Adrenal gland (tissue), 9 donors: ENCODE measurements at regions not wholly inside any gene's neighbourhood (a gene's known extent, or its start where the extent isn't known, plus 50 kb on each side); places are given as distances from the start of the nearest gene placed in this dataset.

ENCODE experiments used
- DNase-seq, 7 donors: peaks; one replicate each; pipeline ENCODE4 v3.0.0-alpha.2; 2019 to 2020
- H3K27ac ChIP-seq, 5 donors: fragments of 200-600 bp; sonication (generic) in 4 of 5; 1 replicate in 3 of 5; 2 replicates in 2 of 5; pipeline versions ENCODE4 v1.5.1 to v1.8.0; 2016 to 2020; ENCODE audit warnings: mild to moderate bottlenecking in 1 of 5
- H3K27me3 ChIP-seq: fragments of 200-600 bp; 2 replicates; pipeline ENCODE4 v1.8.0; 2021
- H3K36me3 ChIP-seq, 2 donors: fragments of 200-600 bp; replicated peaks in 1 of 2; 1 replicate in 1 of 2; 2 replicates in 1 of 2; pipeline versions ENCODE4 v1.5.1 to v1.8.0; 2018 to 2022
- H3K4me1 ChIP-seq, 2 donors: fragments of 200-600 bp; replicated peaks in 1 of 2; 1 replicate in 1 of 2; 2 replicates in 1 of 2; pipeline versions ENCODE4 v1.5.1 to v1.8.0; 2018 to 2021
- H3K4me3 ChIP-seq, 4 donors: fragments of 200-600 bp; sonication (generic) in 3 of 4; one replicate each; pipeline ENCODE4 v1.5.1; 2016 to 2018
- H3K9me3 ChIP-seq, 3 donors: fragments of 200-600 bp; sonication (generic) in 1 of 3; replicated peaks in 1 of 3; 1 replicate in 2 of 3; 2 replicates in 1 of 3; pipeline versions ENCODE4 v1.5.1 to v1.8.0; 2016 to 2021
- POLR2A ChIP-seq, 2 donors: fragments of 450-650 bp; IDR thresholded peaks; one replicate each; pipeline ENCODE4 v1.6.1; 2017; ENCODE audit warnings: antibody characterized with exemption in 2 of 2, mild to moderate bottlenecking in 2 of 2, moderate library complexity in 1 of 2
- WGBS, 4 donors: extraction: QIAGEN DNeasy Blood & Tissue Kit in 2 of 4; methylation state at CpG; one replicate each; pipeline versions ENCODE4 v1.1.5 to v1.1.7; 2013 to 2017; 5-methylcytosine and 5-hydroxymethylcytosine counted together
- intact Hi-C, 2 donors: fragments of 100-400 bp; cut with DNase I; formaldehyde crosslinking; loops; one replicate each; pipeline versions ENCODE4 v1.14.1 to v1.15.0; 2022 to 2023
- TF ChIP-seq, protein P1 (sequence below), 6 experiments: fragments of 450-650 bp in 4 of 6; fragments of 200-600 bp in 2 of 6; sonication (generic) in 1 of 6; IDR thresholded peaks; 1 replicate in 5 of 6; 2 replicates in 1 of 6; pipeline versions ENCODE4 v1.5.1 to v1.8.0; 2016 to 2021; ENCODE audit warnings: antibody characterized with exemption in 6 of 6, mild to moderate bottlenecking in 2 of 6, moderate library complexity in 1 of 6
- donor health status: healthy with polysubstance abuse.
- donor health status: Bipolar disorder and iron deficiency.
- donor health status: DM: yes; HTN: yes; CAD: no.
- donor health status: DM: no; HTN: no; CAD: no.
- donor health status: DM: no; HTN: no; CAD: no.

DNA sequence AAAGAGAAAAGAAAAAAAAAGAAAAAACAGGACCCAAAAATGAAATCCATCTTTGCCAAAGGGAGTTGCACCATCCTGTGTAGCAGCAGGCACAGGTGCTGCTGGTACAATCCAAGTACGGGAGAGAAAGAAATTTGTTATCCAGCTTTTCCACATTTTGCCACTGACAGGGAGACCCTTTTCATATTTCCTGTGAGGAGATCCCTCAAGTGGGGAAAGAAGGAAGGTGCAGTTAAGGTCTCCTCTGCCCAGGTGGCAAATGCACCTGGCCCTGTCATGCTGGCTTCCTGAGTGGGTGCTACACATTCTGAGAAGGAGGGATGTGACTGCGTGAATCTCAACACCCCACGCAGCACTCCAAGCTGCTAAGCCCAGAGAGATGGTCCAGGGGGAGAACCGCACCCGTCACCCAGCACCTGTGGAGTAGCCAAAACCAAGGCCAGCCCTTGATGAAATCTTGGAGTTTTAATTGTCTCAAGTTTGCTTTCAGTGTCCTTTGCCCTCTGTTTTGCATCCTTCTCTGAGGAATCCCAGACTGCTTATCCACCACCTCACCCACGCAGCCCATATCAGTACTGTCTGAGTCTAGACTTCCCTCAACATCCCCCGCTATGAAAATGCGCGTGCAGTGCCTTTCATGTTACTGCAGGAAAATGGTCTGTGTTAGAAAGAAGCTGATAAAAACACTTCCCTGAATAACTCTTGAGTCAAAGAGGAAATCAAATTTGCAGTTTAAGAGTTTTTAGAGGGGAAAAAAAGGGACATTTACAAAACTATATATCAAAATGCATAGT is 141.9 kb upstream of the THBS1 start:
- no peak overlapping the region for H3K4me3 ChIP-seq
- intact Hi-C loops = no loop called here
- 69 to 74% (median 70%) methylated on average over 5 to 9 of the region's 9 CpGs for WGBS, 4 donors
- no peaks in the 10 kb centered on the region for H3K9me3 ChIP-seq
- no peak for TF ChIP-seq POLR2A (IDR thresholded peaks at IDR 0.05)
- TF ChIP-seq, protein P1, sequence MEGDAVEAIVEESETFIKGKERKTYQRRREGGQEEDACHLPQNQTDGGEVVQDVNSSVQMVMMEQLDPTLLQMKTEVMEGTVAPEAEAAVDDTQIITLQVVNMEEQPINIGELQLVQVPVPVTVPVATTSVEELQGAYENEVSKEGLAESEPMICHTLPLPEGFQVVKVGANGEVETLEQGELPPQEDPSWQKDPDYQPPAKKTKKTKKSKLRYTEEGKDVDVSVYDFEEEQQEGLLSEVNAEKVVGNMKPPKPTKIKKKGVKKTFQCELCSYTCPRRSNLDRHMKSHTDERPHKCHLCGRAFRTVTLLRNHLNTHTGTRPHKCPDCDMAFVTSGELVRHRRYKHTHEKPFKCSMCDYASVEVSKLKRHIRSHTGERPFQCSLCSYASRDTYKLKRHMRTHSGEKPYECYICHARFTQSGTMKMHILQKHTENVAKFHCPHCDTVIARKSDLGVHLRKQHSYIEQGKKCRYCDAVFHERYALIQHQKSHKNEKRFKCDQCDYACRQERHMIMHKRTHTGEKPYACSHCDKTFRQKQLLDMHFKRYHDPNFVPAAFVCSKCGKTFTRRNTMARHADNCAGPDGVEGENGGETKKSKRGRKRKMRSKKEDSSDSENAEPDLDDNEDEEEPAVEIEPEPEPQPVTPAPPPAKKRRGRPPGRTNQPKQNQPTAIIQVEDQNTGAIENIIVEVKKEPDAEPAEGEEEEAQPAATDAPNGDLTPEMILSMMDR (IDR thresholded peaks at IDR 0.05) = no peak
- peaks cover 0 to 13% of the 10 kb centered on the region in 2 donors for H3K4me1 ChIP-seq
- H3K27ac ChIP-seq = peak overlapping the region in 3 of 5 donors; percentile 24 to 42 (median 32)
- peaks cover 3% of the 10 kb centered on the region for H3K27me3 ChIP-seq
- H3K36me3 ChIP-seq = no peaks in the 10 kb centered on the region
- DNase-seq = peak in 1 of 7 donors; percentile 34

DNA sequence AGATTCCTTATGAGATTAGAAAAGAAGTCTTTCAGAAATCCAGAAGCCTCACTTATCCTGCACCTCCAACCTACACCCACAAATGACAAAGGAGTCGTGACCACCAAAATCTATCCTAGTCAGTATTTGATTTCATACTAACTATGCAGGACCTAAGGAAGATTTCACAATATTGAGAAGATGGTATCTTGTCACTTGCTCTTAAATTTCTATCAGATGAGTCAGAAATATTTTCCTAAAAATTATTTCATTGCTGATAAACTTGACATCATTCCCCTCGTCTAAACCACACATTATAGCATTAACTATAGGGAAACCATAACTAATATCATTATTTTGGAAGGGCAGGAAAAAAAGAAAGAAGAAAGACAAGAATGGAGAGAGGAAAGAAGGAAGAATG is 138.0 kb upstream of the THBS1 start:
- WGBS, 4 donors = 56 to 68% (median 62%) methylated on average over 2 of the region's 2 CpGs
- DNase-seq = no peak
- Histone ChIP-seq H3K4me1 (no peaks in the 10 kb centered on the region), H3K9me3 (no peaks in the 10 kb centered on the region), H3K36me3 (no peaks in the 10 kb centered on the region), H3K27me3 (peaks cover 3% of the 10 kb centered on the region), H3K27ac (no peak overlapping the region), H3K4me3 (no peak overlapping the region)
- no peak for TF ChIP-seq POLR2A (IDR thresholded peaks at IDR 0.05)
- TF ChIP-seq, protein P1 (IDR thresholded peaks at IDR 0.05) = no peak
- intact Hi-C loops = no loop called here

DNA sequence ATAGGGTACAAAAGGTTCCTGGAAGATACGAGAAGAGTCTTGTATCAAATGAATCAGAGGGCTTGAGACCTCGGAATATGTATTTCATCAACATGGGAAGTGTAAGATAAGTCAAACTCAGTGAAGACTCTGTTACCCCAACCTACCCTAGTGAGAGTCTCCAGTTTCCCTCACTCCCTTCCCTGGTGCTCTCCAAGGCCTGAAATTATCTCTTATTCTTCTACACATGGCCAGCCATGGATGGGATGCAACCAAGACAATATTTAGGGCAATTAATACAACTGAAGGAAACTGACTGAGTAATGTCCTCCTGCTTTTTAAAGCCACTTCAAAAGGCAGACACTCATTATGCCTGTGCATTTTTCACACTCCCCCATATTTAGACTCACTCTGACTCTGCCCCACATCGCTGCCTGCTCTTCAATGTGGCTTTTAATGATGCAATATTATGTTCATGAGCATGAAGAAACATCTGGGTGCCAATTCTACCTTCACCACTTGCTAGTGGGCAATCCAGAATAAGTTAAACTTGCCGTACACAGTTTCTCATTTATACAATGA is 137.1 kb upstream of the THBS1 start:
- DNase-seq = no peak
- 83 to 91% (median 85%) methylated on average over 4 of the region's 4 CpGs for WGBS, 4 donors
- Histone ChIP-seq H3K4me1 (no peaks in the 10 kb centered on the region), H3K4me3 (no peak overlapping the region), H3K27ac (no peak overlapping the region), H3K9me3 (no peaks in the 10 kb centered on the region), H3K36me3 (no peaks in the 10 kb centered on the region), H3K27me3 (peaks cover 2% of the 10 kb centered on the region)
- intact Hi-C loops = no loop called here
- TF ChIP-seq, protein P1 (IDR thresholded peaks at IDR 0.05) = no peak
- no peak for TF ChIP-seq POLR2A (IDR thresholded peaks at IDR 0.05)

DNA sequence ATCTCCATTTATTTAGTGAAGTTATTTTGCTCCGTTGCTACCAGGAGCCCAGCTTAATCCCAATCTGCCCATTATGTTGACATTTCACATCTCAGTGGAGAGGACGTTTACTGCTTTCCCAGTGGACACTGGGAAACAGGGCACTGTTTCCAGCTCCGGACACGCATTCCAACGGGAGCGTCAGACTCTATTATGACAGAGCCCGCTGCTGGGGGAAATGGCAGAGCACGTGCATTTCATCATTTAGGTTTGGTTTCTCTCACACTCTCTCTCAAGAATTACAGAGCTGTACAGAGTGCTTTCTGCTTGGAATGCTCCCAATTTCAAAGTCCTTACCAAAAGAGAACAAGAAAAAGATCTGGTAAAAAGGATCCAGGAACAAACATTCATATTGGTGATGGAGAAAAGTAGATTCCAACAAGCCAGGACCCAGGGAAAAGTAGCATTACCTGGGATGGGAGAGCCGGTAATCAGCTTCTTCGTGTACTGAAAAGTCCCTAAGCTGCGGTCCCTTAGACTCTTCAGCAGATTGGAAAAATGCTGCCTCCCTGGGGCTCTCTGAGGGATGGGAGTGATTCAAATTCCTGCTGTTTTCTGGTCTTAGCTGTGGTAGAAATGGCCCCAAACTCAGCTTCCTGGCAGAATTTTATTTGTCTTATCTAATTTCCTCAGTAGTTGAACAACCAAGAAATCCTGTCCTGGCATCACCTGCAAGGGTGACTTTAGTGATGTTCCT is 136.0 kb upstream of the THBS1 start:
- WGBS, 4 donors = 71 to 78% (median 75%) methylated on average over 11 of the region's 11 CpGs
- Histone ChIP-seq H3K27me3 (no peaks in the 10 kb centered on the region), H3K9me3 (no peaks in the 10 kb centered on the region), H3K4me3 (no peak overlapping the region), H3K4me1 (no peaks in the 10 kb centered on the region), H3K27ac (no peak overlapping the region), H3K36me3 (no peaks in the 10 kb centered on the region)
- intact Hi-C loops = no loop called here
- no peak for DNase-seq
- no peak for TF ChIP-seq POLR2A (IDR thresholded peaks at IDR 0.05)
- TF ChIP-seq, protein P1 (IDR thresholded peaks at IDR 0.05) = no peak
